ENCODE measurements at regions not wholly inside any gene's neighbourhood (a gene's known extent, or its start where the extent isn't known, plus 50 kb on each side); places are given as distances from the start of the nearest gene placed in this dataset.

DNA sequence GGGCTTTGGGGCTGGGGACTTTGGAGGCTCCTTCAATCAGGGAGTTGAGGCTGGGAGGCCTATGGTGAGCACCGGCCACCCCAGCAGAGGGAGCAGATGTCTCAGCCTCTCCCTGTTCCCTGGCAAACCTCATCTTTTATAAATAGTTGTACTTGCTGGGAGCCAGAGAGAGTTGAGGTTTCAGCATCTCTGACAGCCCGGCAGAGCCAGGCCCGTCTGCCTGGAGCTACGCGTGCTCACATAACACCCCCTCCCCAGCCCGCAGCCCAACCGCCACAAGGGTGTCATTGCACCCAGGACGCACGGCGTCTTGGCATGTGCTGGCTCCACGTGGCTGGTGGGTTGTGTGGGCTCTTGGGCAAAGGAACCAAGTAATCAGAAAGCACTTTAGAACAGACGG lies 127.1 kb downstream of the CHST1 start:
- H3K27ac ChIP-seq = no peak overlapping the region
- TF ChIP-seq, protein P1, sequence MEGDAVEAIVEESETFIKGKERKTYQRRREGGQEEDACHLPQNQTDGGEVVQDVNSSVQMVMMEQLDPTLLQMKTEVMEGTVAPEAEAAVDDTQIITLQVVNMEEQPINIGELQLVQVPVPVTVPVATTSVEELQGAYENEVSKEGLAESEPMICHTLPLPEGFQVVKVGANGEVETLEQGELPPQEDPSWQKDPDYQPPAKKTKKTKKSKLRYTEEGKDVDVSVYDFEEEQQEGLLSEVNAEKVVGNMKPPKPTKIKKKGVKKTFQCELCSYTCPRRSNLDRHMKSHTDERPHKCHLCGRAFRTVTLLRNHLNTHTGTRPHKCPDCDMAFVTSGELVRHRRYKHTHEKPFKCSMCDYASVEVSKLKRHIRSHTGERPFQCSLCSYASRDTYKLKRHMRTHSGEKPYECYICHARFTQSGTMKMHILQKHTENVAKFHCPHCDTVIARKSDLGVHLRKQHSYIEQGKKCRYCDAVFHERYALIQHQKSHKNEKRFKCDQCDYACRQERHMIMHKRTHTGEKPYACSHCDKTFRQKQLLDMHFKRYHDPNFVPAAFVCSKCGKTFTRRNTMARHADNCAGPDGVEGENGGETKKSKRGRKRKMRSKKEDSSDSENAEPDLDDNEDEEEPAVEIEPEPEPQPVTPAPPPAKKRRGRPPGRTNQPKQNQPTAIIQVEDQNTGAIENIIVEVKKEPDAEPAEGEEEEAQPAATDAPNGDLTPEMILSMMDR (IDR thresholded peaks at IDR 0.05) = peak in 9 of 12 donors; percentile 11 to 51 (median 26)
- no peak for TF ChIP-seq POLR2A (IDR thresholded peaks at IDR 0.05)
- intact Hi-C loops (cut with DNase I) = loop anchor here in 6 of 10 donors (2.0 to 10.0 kb wide), 5 partner anchors 114 to 234 kb away; no protein-coding TSS in a partner anchor

DNA sequence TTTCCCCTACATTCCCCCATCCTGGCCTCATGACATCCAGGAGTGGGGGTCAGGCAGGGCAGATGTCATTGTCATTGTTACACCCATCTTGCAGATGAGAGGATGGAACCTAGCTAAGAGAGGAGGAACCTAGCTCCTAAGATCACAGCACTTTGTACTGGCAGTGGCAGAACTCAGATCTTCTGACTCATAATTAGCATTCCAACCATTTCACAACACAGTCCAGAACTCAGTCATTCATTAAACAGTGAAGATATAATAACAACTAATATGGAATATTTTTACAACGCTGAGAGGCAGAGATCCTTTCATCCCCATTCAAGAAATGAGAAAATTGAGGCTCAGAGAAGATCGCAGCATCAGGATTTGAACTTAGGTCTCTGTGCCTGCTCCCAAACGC lies 127.8 kb downstream of the CHST1 start:
- ATAC-seq (no peak), DNase-seq (no peak)
- 75 to 90% (median 84%) methylated on average over 3 of the region's 3 CpGs for WGBS, 4 donors
- Histone ChIP-seq H3K4me3 (no peak overlapping the region), H3K27me3 (peaks cover 0 to 13% (median 3%) of the 10 kb centered on the region in 9 donors), H3K27ac (no peak overlapping the region), H3K9me3 (no peaks in the 10 kb centered on the region), H3K36me3 (no peaks in the 10 kb centered on the region), H3K4me1 (no peaks in the 10 kb centered on the region)
- TF ChIP-seq, protein P1 (IDR thresholded peaks at IDR 0.05) = no peak
- no peak for TF ChIP-seq POLR2A (IDR thresholded peaks at IDR 0.05)
- intact Hi-C loops (cut with DNase I) = loop anchor here in 6 of 10 donors (1.0 to 10.0 kb wide), 6 partner anchors 115 to 235 kb away; no protein-coding TSS in a partner anchor

More for the DNA sequence above, 127.1 kb downstream of the CHST1 start:
- H3K4me1 ChIP-seq = no peaks in the 10 kb centered on the region
- peaks cover 0 to 17% (median 3%) of the 10 kb centered on the region in 9 donors for H3K27me3 ChIP-seq
- H3K9me3 ChIP-seq = no peaks in the 10 kb centered on the region
- no peaks in the 10 kb centered on the region for H3K36me3 ChIP-seq
- 51 to 70% (median 60%) methylated on average over 11 to 12 of the region's 12 CpGs for WGBS, 4 donors
- peak; percentile 45 to 90 (median 87) for ATAC-seq
- no peak overlapping the region for H3K4me3 ChIP-seq
- DNase-seq = no peak

DNA sequence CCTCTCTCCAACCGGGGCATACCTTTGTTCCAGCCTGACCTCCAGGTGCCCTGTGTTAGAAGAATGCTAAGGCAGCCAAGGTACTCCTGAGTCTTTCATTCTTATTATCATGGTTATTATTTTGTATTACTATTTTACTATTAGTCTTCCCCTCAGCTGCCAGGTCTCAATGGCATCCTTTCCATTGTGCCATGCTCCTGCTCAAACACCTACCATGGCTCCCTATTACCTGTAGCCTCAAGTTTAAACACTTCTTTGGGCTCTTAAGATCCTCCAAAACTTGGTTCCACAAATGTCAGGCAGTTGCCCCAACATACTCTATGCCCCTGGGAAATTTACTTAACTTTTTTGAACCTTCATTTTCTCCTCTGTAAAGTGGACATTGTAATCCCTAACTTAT lies 130.4 kb downstream of the CHST1 start:
- Histone ChIP-seq H3K27me3 (peaks cover 0 to 12% (median 0%) of the 10 kb centered on the region in 9 donors), H3K4me3 (no peak overlapping the region), H3K4me1 (no peaks in the 10 kb centered on the region), H3K9me3 (no peaks in the 10 kb centered on the region), H3K27ac (no peak overlapping the region), H3K36me3 (no peaks in the 10 kb centered on the region)
- intact Hi-C loops (cut with DNase I) = loop anchor here in 6 of 10 donors (5.0 to 10.0 kb wide), 4 partner anchors 117 to 237 kb away; no protein-coding TSS in a partner anchor
- DNase-seq = no peak
- WGBS, 4 donors = 52 to 82% (median 71%) methylated on average over 1 of the region's 1 CpG
- TF ChIP-seq, protein P1 (IDR thresholded peaks at IDR 0.05) = no peak
- TF ChIP-seq POLR2A (IDR thresholded peaks at IDR 0.05) = no peak
- ATAC-seq = no peak

DNA sequence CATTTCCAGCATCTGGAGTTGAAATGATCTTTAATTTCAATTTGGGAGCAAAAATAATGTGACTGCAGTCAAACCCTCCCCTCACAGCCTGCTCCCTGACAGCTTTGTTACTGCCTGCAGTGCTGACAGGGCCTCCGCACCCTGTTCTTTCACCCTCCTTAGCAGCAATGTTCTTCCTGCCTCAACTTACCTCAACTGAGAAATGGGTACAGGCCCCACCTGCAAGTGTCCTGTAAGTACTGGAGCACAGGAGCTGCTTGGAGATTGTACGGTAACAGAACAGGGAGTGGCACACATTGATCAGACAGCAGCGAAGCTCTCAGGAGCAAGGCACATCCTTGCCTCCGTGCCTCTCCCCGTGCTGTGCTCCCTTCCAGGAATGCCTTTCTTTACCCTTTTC lies 131.3 kb downstream of the CHST1 start:
- H3K36me3 ChIP-seq = no peaks in the 10 kb centered on the region
- WGBS, 4 donors = 90 to 95% (median 93%) methylated on average over 5 of the region's 5 CpGs
- H3K4me3 ChIP-seq = no peak overlapping the region
- no peak overlapping the region for H3K27ac ChIP-seq
- intact Hi-C loops (cut with DNase I) = loop anchor here in 1 of 10 donors (10.0 kb wide), 1 partner anchor 121 kb away; no protein-coding TSS in a partner anchor
- H3K9me3 ChIP-seq = no peaks in the 10 kb centered on the region
- peaks cover 0 to 12% (median 0%) of the 10 kb centered on the region in 9 donors for H3K27me3 ChIP-seq
- no peaks in the 10 kb centered on the region for H3K4me1 ChIP-seq
- ATAC-seq (no peak), DNase-seq (no peak)
- TF ChIP-seq, protein P1 (IDR thresholded peaks at IDR 0.05) = no peak
- no peak for TF ChIP-seq POLR2A (IDR thresholded peaks at IDR 0.05)

All from heart left ventricle (tissue), 16 donors.